IMR-90 (cell line): ENCODE measurements at regions not wholly inside any gene's neighbourhood (a gene's known extent, or its start where the extent isn't known, plus 50 kb on each side); places are given as distances from the start of the nearest gene placed in this dataset.

Experiments
- ATAC-seq: fragments of 200-7000 bp; cut with Tn5 transposase; 2 replicates; pipeline ENCODE4 v1.9.1; 2020; ENCODE audit warnings: low read depth, mild to moderate bottlenecking, moderate library complexity
- BruUV-seq: library from RNA; stranded (reverse); fragments of 400-500 nt; replicated peaks from 2 replicates; lab custom pipeline; 2021; lab: Mats Ljungman, UMichigan
- CTCF ChIA-PET: fragments of 300-600 bp; formaldehyde crosslinking; extraction: SDS; loops from one replicate; lab custom pipeline; 2021; ENCODE audit warnings: antibody characterized with exemption; lab: Yijun Ruan, JAX
- POLR2A ChIA-PET: fragments of 300-600 bp; sonication (Branson Sonifier 250); formaldehyde crosslinking; loops from one replicate; lab custom pipeline; 2022; ENCODE audit warnings: antibody characterized with exemption; ENCODE audit not compliant: unreplicated experiment; lab: Charles Lee
- DNase-seq: peaks from one replicate; pipeline ENCODE4 v3.0.0; 2013
- H2AFZ ChIP-seq: replicated peaks from 2 replicates; pipeline ENCODE3; 2013; ENCODE audit warnings: low read length, mild to moderate bottlenecking; ENCODE audit not compliant: poor library complexity
- H2AK5ac ChIP-seq: 2 replicates; pipeline ENCODE4 v1.6.1; 2013; ENCODE audit warnings: low read depth, low read length, inconsistent platforms
- H2AK9ac ChIP-seq: replicated peaks from 2 replicates; pipeline ENCODE3; 2013; ENCODE audit warnings: mild to moderate bottlenecking, low read depth, low read length, moderate library complexity; ENCODE audit not compliant: poor library complexity
- H2BK120ac ChIP-seq: 2 replicates; pipeline ENCODE4 v1.6.1; 2013; ENCODE audit warnings: low read depth, low read length, inconsistent platforms
- H2BK15ac ChIP-seq: 3 replicates; pipeline ENCODE4 v1.6.1; 2013; ENCODE audit warnings: low read depth, low read length, inconsistent platforms
- H2BK20ac ChIP-seq: 2 replicates; pipeline ENCODE4 v1.6.1; 2013; ENCODE audit warnings: low read depth, mild to moderate bottlenecking, inconsistent platforms, low read length, moderate library complexity
- H2BK5ac ChIP-seq: 2 replicates; pipeline ENCODE4 v1.6.1; 2013; ENCODE audit warnings: mild to moderate bottlenecking, low read depth, low read length, inconsistent platforms; ENCODE audit not compliant: poor library complexity, severe bottlenecking
- H3K14ac ChIP-seq: replicated peaks from 2 replicates; pipeline ENCODE4 v1.6.1; 2013; ENCODE audit warnings: low read depth, low read length, inconsistent platforms
- H3K18ac ChIP-seq: 2 replicates; pipeline ENCODE4 v1.6.1; 2013; ENCODE audit warnings: low read depth, low read length, control low read depth
- H3K23ac ChIP-seq: 2 replicates; pipeline ENCODE4 v1.6.1; 2013; ENCODE audit warnings: low read depth, low read length, inconsistent platforms
- H3K27ac ChIP-seq: 2 replicates; pipeline ENCODE4 v1.5.1; 2013; ENCODE audit warnings: mild to moderate bottlenecking, control low read depth, low read length; ENCODE audit not compliant: insufficient read depth
- H3K27me3 ChIP-seq: 2 replicates; pipeline ENCODE4 v1.6.1; 2013; ENCODE audit warnings: low read length; ENCODE audit not compliant: control insufficient read depth, insufficient read depth
- H3K36me3 ChIP-seq: 2 replicates; pipeline ENCODE4 v1.6.1; 2013; ENCODE audit warnings: low read length, mixed read lengths; ENCODE audit not compliant: control insufficient read depth, insufficient read depth
- H3K4ac ChIP-seq: 2 replicates; pipeline ENCODE4 v1.6.1; 2013; ENCODE audit warnings: low read depth, low read length, inconsistent platforms
- H3K4me1 ChIP-seq: 2 replicates; pipeline ENCODE4 v1.6.1; 2013; ENCODE audit warnings: low read length, mixed read lengths; ENCODE audit not compliant: control insufficient read depth, insufficient read depth
- H3K4me2 ChIP-seq: 2 replicates; pipeline ENCODE4 v1.6.1; 2013; ENCODE audit warnings: low read depth, mild to moderate bottlenecking, control low read depth, low read length, moderate library complexity
- H3K4me3 ChIP-seq: 2 replicates; pipeline ENCODE4 v1.5.1; 2013; ENCODE audit warnings: low read depth, mild to moderate bottlenecking, control low read depth, low read length, moderate library complexity; ENCODE audit not compliant: insufficient read depth
- H3K56ac ChIP-seq: 2 replicates; pipeline ENCODE4 v1.6.1; 2013; ENCODE audit warnings: low read length, inconsistent platforms; ENCODE audit not compliant: insufficient read depth; ENCODE audit errors: extremely low read depth
- H3K79me1 ChIP-seq, 2 experiments: 2 replicates each; pipeline ENCODE4 v1.6.1; 2013; ENCODE audit warnings: low read length in 2 of 2, inconsistent platforms in 1 of 2, low read depth in 1 of 2
- H3K9ac ChIP-seq: 2 replicates; pipeline ENCODE4 v1.6.1; 2013; ENCODE audit warnings: low read depth, low read length, control low read depth
- H3K9me1 ChIP-seq: 2 replicates; pipeline ENCODE4 v1.6.1; 2013; ENCODE audit warnings: low read length, inconsistent platforms; ENCODE audit not compliant: insufficient read depth
- H3K9me3 ChIP-seq: 2 replicates; pipeline ENCODE4 v1.6.1; 2013; ENCODE audit warnings: low read length; ENCODE audit not compliant: control insufficient read depth, insufficient read depth
- H4K20me1 ChIP-seq: 2 replicates; pipeline ENCODE4 v1.6.1; 2013; ENCODE audit warnings: low read length, inconsistent platforms; ENCODE audit not compliant: insufficient read depth
- H4K5ac ChIP-seq: 2 replicates; pipeline ENCODE4 v1.6.1; 2013; ENCODE audit warnings: mild to moderate bottlenecking, low read depth, low read length, control low read depth
- H4K8ac ChIP-seq, 2 experiments: 2 replicates each; pipeline ENCODE4 v1.6.1; 2013; ENCODE audit warnings: low read depth in 2 of 2, low read length in 2 of 2, control low read depth in 1 of 2, inconsistent platforms in 1 of 2
- H4K91ac ChIP-seq: 2 replicates; pipeline ENCODE4 v1.6.1; 2013; ENCODE audit warnings: low read depth, low read length, inconsistent platforms; ENCODE audit not compliant: insufficient read depth
- BHLHE40 ChIP-seq: fragments of 150-350 bp; IDR thresholded peaks from 2 replicates; pipeline ENCODE4 v1.6.1; 2016; ENCODE audit warnings: mild to moderate bottlenecking, low read depth, low read length
- CEBPB ChIP-seq: IDR thresholded peaks from 2 replicates; pipeline ENCODE4 v1.6.1; 2012; ENCODE audit warnings: low read depth, low read length, improper control_type of control experiment
- CHD1 ChIP-seq: IDR thresholded peaks from 2 replicates; pipeline ENCODE4 v1.6.1; 2012; ENCODE audit warnings: low read depth, low read length, improper control_type of control experiment
- CTCF ChIP-seq: conservative IDR thresholded peaks from 2 replicates; pipeline ENCODE4 v1.5.1; 2012; ENCODE audit warnings: mild to moderate bottlenecking, low read depth, low read length, improper control_type of control experiment
- FOS ChIP-seq: fragments of 150-350 bp; IDR thresholded peaks from 2 replicates; pipeline ENCODE4 v1.6.1; 2016; ENCODE audit warnings: low read depth, low read length
- MAFK ChIP-seq: IDR thresholded peaks from 2 replicates; pipeline ENCODE4 v1.6.1; 2012; ENCODE audit warnings: low read depth, low read length, improper control_type of control experiment
- MAZ ChIP-seq: IDR thresholded peaks from 2 replicates; pipeline ENCODE4 v1.6.1; 2012; ENCODE audit warnings: low read depth, mild to moderate bottlenecking, low read length, improper control_type of control experiment, moderate library complexity, borderline replicate concordance
- MXI1 ChIP-seq: IDR thresholded peaks from 2 replicates; pipeline ENCODE4 v1.6.1; 2012; ENCODE audit warnings: low read depth, mild to moderate bottlenecking, low read length, moderate library complexity, borderline replicate concordance
- NFE2L2 ChIP-seq: fragments of 150-350 bp; IDR thresholded peaks from 2 replicates; pipeline ENCODE4 v1.6.1; 2016; ENCODE audit warnings: low read depth, mild to moderate bottlenecking, low read length
- POLR2A ChIP-seq: IDR thresholded peaks from 2 replicates; pipeline ENCODE4 v1.6.1; 2012; ENCODE audit warnings: mild to moderate bottlenecking, low read depth, low read length
- RAD21 ChIP-seq: IDR thresholded peaks from 2 replicates; pipeline ENCODE4 v1.6.1; 2012; ENCODE audit warnings: low read length, improper control_type of control experiment
- RCOR1 ChIP-seq: IDR thresholded peaks from 2 replicates; pipeline ENCODE4 v1.6.1; 2012; ENCODE audit warnings: mild to moderate bottlenecking, low read length, improper control_type of control experiment; ENCODE audit not compliant: insufficient replicate concordance
- RFX5 ChIP-seq: IDR thresholded peaks from 2 replicates; pipeline ENCODE4 v1.8.0; 2012; ENCODE audit warnings: low read depth, mild to moderate bottlenecking, low read length, moderate library complexity
- SMC3 ChIP-seq: fragments of 150-350 bp; IDR thresholded peaks from 2 replicates; pipeline ENCODE4 v1.6.1; 2016; ENCODE audit warnings: low read depth, mild to moderate bottlenecking, antibody characterized with exemption, low read length, moderate library complexity
- WGBS, 2 experiments: methylation state at CpG; one replicate each; pipeline versions ENCODE4 v1.1.5 to v1.1.7; 2013; ENCODE audit warnings: missing lambda C conversion rate in 2 of 2; ENCODE audit not compliant: insufficient read length in 1 of 2; ENCODE audit errors: extremely low coverage in 2 of 2; 5-methylcytosine and 5-hydroxymethylcytosine counted together
- dilution Hi-C: fragments of 300-500 bp; cut with HindIII; formaldehyde crosslinking; loops from one replicate; pipeline ENCODE4 v1.14.3; 2018; ENCODE audit warnings: low sequenced_read_pairs; ENCODE audit not compliant: unreplicated experiment
- in situ Hi-C: fragments of 300-500 bp; cut with MboI; formaldehyde crosslinking; loops from 3 replicates; pipeline ENCODE4 v1.14.3; 2019; ENCODE audit warnings: low sequenced_read_pairs, inconsistent platforms, mixed read lengths
- intact Hi-C: fragments of 100-400 bp; cut with micrococcal nuclease; formaldehyde crosslinking; loops from 2 replicates; pipeline ENCODE4 v1.10.0; 2022
- TF ChIP-seq, protein P1 (sequence below): fragments of 150-350 bp; IDR thresholded peaks from 2 replicates; pipeline ENCODE4 v1.6.1; 2016; ENCODE audit warnings: low read depth, mild to moderate bottlenecking, low read length, moderate library complexity, borderline replicate concordance
- TF ChIP-seq, protein P2 (sequence below): fragments of 150-350 bp; IDR thresholded peaks from 2 replicates; pipeline ENCODE4 v1.6.1; 2017; ENCODE audit warnings: mild to moderate bottlenecking, antibody characterized with exemption, low read length, low read depth

- dilution Hi-C loops, result no loop called here
- POLR2A ChIA-PET, result no interaction called here
- no peak for ATAC-seq
- H2BK5ac ChIP-seq, result no peak overlapping the region
- H3K23ac ChIP-seq, result no peak overlapping the region
- no peak overlapping the region for H3K56ac ChIP-seq
- H3K27ac ChIP-seq, result no peak overlapping the region
- in situ Hi-C loops, result no loop called here
- WGBS, 2 experiments, result 24% methylated on average over 3 of the region's 10 CpGs; no CpG with 5 or more reads in 1 of the 2 experiments
- BruUV-seq, result no TSS peak
- H2BK20ac ChIP-seq, result no peak overlapping the region
- H3K4me3 ChIP-seq, result no peak overlapping the region
- no peaks in the 10 kb centered on the region for H4K20me1 ChIP-seq
- H2AK5ac ChIP-seq, result no peak overlapping the region
- intact Hi-C loops, result no loop called here
- H3K27me3 ChIP-seq, result no peaks in the 10 kb centered on the region
- no peak for DNase-seq
- no peak overlapping the region for H4K8ac ChIP-seq
- H4K91ac ChIP-seq, result no peak overlapping the region
- no peaks in the 10 kb centered on the region for H3K9me1 ChIP-seq
- H3K4me1 ChIP-seq, result no peaks in the 10 kb centered on the region
- H4K5ac ChIP-seq, result no peak overlapping the region
- TF ChIP-seq, protein P1, sequence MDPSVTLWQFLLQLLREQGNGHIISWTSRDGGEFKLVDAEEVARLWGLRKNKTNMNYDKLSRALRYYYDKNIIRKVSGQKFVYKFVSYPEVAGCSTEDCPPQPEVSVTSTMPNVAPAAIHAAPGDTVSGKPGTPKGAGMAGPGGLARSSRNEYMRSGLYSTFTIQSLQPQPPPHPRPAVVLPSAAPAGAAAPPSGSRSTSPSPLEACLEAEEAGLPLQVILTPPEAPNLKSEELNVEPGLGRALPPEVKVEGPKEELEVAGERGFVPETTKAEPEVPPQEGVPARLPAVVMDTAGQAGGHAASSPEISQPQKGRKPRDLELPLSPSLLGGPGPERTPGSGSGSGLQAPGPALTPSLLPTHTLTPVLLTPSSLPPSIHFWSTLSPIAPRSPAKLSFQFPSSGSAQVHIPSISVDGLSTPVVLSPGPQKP, result no peak
- no peak for TF ChIP-seq RAD21
- TF ChIP-seq RCOR1, result no peak
- TF ChIP-seq NFE2L2, result no peak
- TF ChIP-seq, protein P2, sequence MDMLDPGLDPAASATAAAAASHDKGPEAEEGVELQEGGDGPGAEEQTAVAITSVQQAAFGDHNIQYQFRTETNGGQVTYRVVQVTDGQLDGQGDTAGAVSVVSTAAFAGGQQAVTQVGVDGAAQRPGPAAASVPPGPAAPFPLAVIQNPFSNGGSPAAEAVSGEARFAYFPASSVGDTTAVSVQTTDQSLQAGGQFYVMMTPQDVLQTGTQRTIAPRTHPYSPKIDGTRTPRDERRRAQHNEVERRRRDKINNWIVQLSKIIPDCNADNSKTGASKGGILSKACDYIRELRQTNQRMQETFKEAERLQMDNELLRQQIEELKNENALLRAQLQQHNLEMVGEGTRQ, result no peak
- no peak for TF ChIP-seq MAZ
- TF ChIP-seq FOS, result no peak
- no peak for TF ChIP-seq RFX5
- no peak for TF ChIP-seq MXI1
- no peak for TF ChIP-seq CHD1
- TF ChIP-seq BHLHE40, result no peak
- TF ChIP-seq POLR2A, result no peak
- TF ChIP-seq CTCF, result no peak
- TF ChIP-seq MAFK, result no peak
- no peak for TF ChIP-seq CEBPB
- TF ChIP-seq SMC3, result no peak
- H3K18ac ChIP-seq, result no peak overlapping the region
- no peaks in the 10 kb centered on the region for H3K9me3 ChIP-seq
- H3K4me2 ChIP-seq, result no peak overlapping the region
- H3K36me3 ChIP-seq, result no peaks in the 10 kb centered on the region
- no peak overlapping the region for H2AFZ ChIP-seq
- CTCF ChIA-PET, result no interaction called here
- no peaks in the 10 kb centered on the region for H3K79me1 ChIP-seq
- no peak overlapping the region for H2BK120ac ChIP-seq
- no peak overlapping the region for H2BK15ac ChIP-seq
- no peak overlapping the region for H3K9ac ChIP-seq
- no peak overlapping the region for H2AK9ac ChIP-seq
- no peak overlapping the region for H3K4ac ChIP-seq
- H3K14ac ChIP-seq, result no peak overlapping the region
Measured at GRCh38 chr13:40139896-40140520, 484.5 kb downstream of the COG6 start.
